GM12873 (cell line): ENCODE measurements at regions not wholly inside any gene's neighbourhood (a gene's known extent, or its start where the extent isn't known, plus 50 kb on each side); places are given as distances from the start of the nearest gene placed in this dataset.

Experiments used
- TF ChIP-seq, protein P1 (sequence below): IDR thresholded peaks from 2 replicates; pipeline ENCODE4 v1.5.1; 2012; ENCODE audit warnings: low read depth, mild to moderate bottlenecking, moderate library complexity, low read length, control low read depth; ENCODE audit not compliant: insufficient read depth; ENCODE audit errors: missing control alignments

GRCh38 chr5:6321078-6321477, 57.3 kb downstream of the MED10 start:
- TF ChIP-seq, protein P1, sequence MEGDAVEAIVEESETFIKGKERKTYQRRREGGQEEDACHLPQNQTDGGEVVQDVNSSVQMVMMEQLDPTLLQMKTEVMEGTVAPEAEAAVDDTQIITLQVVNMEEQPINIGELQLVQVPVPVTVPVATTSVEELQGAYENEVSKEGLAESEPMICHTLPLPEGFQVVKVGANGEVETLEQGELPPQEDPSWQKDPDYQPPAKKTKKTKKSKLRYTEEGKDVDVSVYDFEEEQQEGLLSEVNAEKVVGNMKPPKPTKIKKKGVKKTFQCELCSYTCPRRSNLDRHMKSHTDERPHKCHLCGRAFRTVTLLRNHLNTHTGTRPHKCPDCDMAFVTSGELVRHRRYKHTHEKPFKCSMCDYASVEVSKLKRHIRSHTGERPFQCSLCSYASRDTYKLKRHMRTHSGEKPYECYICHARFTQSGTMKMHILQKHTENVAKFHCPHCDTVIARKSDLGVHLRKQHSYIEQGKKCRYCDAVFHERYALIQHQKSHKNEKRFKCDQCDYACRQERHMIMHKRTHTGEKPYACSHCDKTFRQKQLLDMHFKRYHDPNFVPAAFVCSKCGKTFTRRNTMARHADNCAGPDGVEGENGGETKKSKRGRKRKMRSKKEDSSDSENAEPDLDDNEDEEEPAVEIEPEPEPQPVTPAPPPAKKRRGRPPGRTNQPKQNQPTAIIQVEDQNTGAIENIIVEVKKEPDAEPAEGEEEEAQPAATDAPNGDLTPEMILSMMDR = no peak

- TF ChIP-seq, protein P1 = no peak
Observed at GRCh38 chr5:6319116-6319515, 59.2 kb downstream of the MED10 start.

- TF ChIP-seq, protein P1 = no peak
Observed at GRCh38 chr5:6317116-6317798, 61.1 kb downstream of the MED10 start.

- TF ChIP-seq, protein P1 = no peak
Observed at GRCh38 chr5:6315580-6315979, 62.8 kb downstream of the MED10 start.

DNA sequence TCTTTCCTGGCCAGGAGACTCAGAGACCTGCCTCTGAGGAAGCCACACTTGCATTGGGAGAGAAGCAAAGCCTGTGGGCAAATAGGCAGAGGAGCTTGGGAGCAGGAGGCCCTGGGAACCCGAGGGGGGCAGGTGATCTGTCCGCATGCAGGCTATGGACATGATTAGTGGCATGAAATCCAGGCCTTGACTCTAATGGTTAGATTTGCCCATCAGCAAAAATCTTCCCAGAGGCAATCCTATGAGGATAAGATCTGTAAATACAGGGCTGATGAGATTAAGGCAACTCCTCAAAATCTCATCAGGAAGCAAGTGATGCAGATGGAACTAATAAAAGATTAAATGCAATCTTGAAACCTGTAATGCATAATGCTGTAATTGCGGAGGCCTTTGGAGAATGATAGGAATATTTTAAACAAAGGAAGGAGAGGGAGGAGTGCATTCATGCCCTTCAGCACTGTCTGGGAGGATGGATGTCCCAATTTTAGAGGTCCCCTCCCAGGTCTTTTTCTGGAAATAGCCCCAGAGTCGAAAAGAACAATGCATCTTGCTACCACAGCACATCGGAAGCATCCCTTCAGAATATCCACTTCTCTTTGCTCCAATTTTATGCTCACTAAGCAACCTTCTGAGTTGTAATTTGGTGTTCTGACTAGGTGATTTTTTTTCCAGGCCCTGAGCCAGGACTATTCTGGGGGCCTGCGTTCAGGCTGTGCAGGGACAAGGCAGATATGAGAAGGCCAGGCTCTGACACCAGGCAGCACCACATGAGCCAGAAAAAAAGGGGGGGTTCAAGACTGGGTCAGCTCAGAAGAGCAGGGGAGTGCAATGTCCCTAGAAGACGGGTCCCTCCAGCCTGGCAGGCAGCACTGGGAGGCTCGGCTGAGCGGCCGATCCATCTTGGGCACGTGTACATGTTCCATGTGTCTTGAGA, 66.5 kb downstream of the MED10 start:
- TF ChIP-seq, protein P1 = no peak

DNA sequence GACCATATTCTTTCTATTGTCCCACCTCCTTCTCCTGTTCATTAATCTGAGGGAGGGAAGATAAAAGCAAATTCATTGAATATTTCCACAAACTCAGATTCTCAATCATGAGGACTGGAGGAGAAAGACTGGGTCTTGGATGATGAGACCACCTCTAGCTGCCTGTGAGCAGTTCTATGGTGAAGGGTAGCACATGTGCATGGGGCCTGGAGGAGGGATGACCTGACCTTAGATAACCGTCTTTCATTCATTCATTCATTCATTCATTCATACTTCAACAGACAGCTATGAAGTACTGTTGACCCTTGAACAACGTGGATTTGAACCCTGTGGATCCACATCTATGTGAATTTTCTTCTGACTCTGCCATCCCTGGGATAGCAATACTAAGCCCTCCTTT, 68.4 kb downstream of the MED10 start:
- TF ChIP-seq, protein P1 = no peak

GRCh38 chr5:6308683-6309082, 69.7 kb downstream of the MED10 start:
- TF ChIP-seq, protein P1 = no peak
